ENCODE measurements at regions not wholly inside any gene's neighbourhood (a gene's known extent, or its start where the extent isn't known, plus 50 kb on each side); places are given as distances from the start of the nearest gene placed in this dataset.

- TF ChIP-seq E2F4 (IDR thresholded peaks at IDR 0.05; ENCODE audit: low read depth, low read length), result no peak
- TF ChIP-seq GATAD2B (conservative IDR thresholded peaks at IDR 0.05; ENCODE audit: low read depth), result no peak
- TF ChIP-seq CREB1 (IDR thresholded peaks at IDR 0.05; ENCODE audit: low read depth), result peak; percentile 76
- peak; percentile 98 for TF ChIP-seq NFIC (IDR thresholded peaks at IDR 0.05; ENCODE audit: low read depth, low read length)
- no peak for TF ChIP-seq ZNF622 (IDR thresholded peaks at IDR 0.05)
- no peak for TF ChIP-seq USF2 (IDR thresholded peaks at IDR 0.05; ENCODE audit: borderline replicate concordance, low read depth, low read length)
- no peak for TF ChIP-seq HCFC1 (IDR thresholded peaks at IDR 0.05; ENCODE audit: low read length)
- no peak for TF ChIP-seq ZBTB40 (IDR thresholded peaks at IDR 0.05; ENCODE audit: borderline replicate concordance)
- TF ChIP-seq MXI1 (IDR thresholded peaks at IDR 0.05; ENCODE audit: low read depth, low read length), result no peak
- peak; percentile 85 to 87 for TF ChIP-seq IKZF2 (IDR thresholded peaks at IDR 0.05)
- peak; percentile 99 for TF ChIP-seq ATF2 (IDR thresholded peaks at IDR 0.05; ENCODE audit: low read length)
- no peak for TF ChIP-seq IRF3 (IDR thresholded peaks at IDR 0.05)
- no peak for TF ChIP-seq YY1 (IDR thresholded peaks at IDR 0.05; ENCODE audit: low read depth, low read length)
- no peak for TF ChIP-seq RB1 (IDR thresholded peaks at IDR 0.05; ENCODE audit: borderline replicate concordance)
- TF ChIP-seq IKZF1 (conservative IDR thresholded peaks at IDR 0.05), result peak; percentile 53
- TF ChIP-seq RELB (IDR thresholded peaks at IDR 0.05; ENCODE audit: low read depth), result peak; percentile 46; the same call in 1 of the 2 replicates
- TF ChIP-seq RELA (IDR thresholded peaks at IDR 0.05; ENCODE audit: borderline replicate concordance, partially characterized antibody), result no peak
- TF ChIP-seq NFYB (IDR thresholded peaks at IDR 0.05; ENCODE audit: insufficient read depth, low read depth, low read length), result no peak
- TF ChIP-seq NR2C2 (IDR thresholded peaks at IDR 0.05; ENCODE audit: borderline replicate concordance, control insufficient read depth, insufficient read length, low read depth), result no peak
- TF ChIP-seq BCL11A (IDR thresholded peaks at IDR 0.05; ENCODE audit: low read depth, low read length), result peak; percentile 78; the same call in 1 of the 2 replicates
- no peak for TF ChIP-seq YBX1 (IDR thresholded peaks at IDR 0.05)
- TF ChIP-seq DPF2 (IDR thresholded peaks at IDR 0.05), result peak; percentile 64; the same call in 1 of the 2 replicates
Observed at GRCh38 chr3:190205739-190206138, 85.0 kb upstream of the P3H2 start (continued).

Data from GM12878 (cell line).